Mucosa of descending colon (tissue), 3 donors: ENCODE measurements at regions not wholly inside any gene's neighbourhood (a gene's known extent, or its start where the extent isn't known, plus 50 kb on each side); places are given as distances from the start of the nearest gene placed in this dataset.

Experiments
- ATAC-seq: fragments of 200-7000 bp; cut with Tn5 transposase; one replicate; pipeline ENCODE4 v1.9.1; 2020; ENCODE audit warnings: mild to moderate bottlenecking, moderate library complexity
- DNase-seq, 3 donors: peaks; one replicate each; pipeline ENCODE4 v3.0.0-alpha.2; 2020
- H3K36me3 ChIP-seq: fragments of 200-600 bp; one replicate; pipeline ENCODE4 v1.8.0; 2021; ENCODE audit warnings: low read depth, mild to moderate bottlenecking
- H3K4me1 ChIP-seq: fragments of 200-600 bp; one replicate; pipeline ENCODE4 v1.8.0; 2021; ENCODE audit warnings: low read depth, mild to moderate bottlenecking
- H3K4me3 ChIP-seq: fragments of 200-600 bp; one replicate; pipeline ENCODE4 v1.8.0; 2021; ENCODE audit warnings: mild to moderate bottlenecking
- H3K9me3 ChIP-seq: fragments of 200-600 bp; one replicate; pipeline ENCODE4 v1.8.0; 2021; ENCODE audit warnings: mild to moderate bottlenecking
- intact Hi-C, 2 donors: fragments of 100-400 bp; cut with DNase I in 1 of 2; cut with micrococcal nuclease in 1 of 2; formaldehyde crosslinking; loops; one replicate each; pipeline versions ENCODE4 v1.11.0 to v1.11.1; 2022; cut with DNase I, micrococcal nuclease
- TF ChIP-seq, protein P1 (sequence below): fragments of 200-600 bp; IDR thresholded peaks from one replicate; pipeline ENCODE4 v1.8.0; 2022; ENCODE audit warnings: antibody characterized with exemption, mild to moderate bottlenecking
- donor health status: DM: no; HTN: no; CAD: no; lungs with moderate emphysema.
- donor health status: DM: no; HTN: no; CAD: no.
- donor health status: DM: no; HTN: yes; CAD: no.

DNA sequence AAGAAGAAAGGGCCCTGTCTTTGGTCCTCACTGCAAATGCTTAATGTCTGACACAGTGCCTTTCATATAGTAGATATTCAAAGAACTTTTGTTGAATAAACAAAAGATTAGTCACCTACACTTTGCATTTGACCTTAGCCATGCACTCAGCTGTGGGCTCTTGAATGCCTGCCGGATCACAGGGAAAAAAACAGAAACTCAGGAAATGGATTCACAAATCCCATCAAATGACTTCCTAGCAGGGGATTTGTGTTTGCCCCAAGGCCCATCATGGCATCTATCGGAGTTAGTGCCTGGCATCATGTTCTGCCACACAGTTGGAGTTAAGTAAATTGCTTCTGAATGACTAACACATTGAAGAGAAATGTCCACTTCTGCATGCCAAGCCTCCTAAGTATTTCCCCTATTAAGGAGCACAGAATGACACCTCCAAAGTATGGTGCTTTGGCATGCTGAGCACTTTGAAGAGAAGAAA, 72.3 kb upstream of the DST start:
- TF ChIP-seq, protein P1, sequence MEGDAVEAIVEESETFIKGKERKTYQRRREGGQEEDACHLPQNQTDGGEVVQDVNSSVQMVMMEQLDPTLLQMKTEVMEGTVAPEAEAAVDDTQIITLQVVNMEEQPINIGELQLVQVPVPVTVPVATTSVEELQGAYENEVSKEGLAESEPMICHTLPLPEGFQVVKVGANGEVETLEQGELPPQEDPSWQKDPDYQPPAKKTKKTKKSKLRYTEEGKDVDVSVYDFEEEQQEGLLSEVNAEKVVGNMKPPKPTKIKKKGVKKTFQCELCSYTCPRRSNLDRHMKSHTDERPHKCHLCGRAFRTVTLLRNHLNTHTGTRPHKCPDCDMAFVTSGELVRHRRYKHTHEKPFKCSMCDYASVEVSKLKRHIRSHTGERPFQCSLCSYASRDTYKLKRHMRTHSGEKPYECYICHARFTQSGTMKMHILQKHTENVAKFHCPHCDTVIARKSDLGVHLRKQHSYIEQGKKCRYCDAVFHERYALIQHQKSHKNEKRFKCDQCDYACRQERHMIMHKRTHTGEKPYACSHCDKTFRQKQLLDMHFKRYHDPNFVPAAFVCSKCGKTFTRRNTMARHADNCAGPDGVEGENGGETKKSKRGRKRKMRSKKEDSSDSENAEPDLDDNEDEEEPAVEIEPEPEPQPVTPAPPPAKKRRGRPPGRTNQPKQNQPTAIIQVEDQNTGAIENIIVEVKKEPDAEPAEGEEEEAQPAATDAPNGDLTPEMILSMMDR = no peak
- Histone ChIP-seq H3K4me1 (peaks cover 5% of the 10 kb centered on the region), H3K4me3 (no peak overlapping the region), H3K9me3 (no peaks in the 10 kb centered on the region), H3K36me3 (no peaks in the 10 kb centered on the region)
- ATAC-seq (peak; percentile 47), DNase-seq (no peak)
- intact Hi-C loops = loop anchor here in 1 of 2 donors (5.0 kb wide), 1 partner anchor 42 kb away; no protein-coding TSS in a partner anchor

DNA sequence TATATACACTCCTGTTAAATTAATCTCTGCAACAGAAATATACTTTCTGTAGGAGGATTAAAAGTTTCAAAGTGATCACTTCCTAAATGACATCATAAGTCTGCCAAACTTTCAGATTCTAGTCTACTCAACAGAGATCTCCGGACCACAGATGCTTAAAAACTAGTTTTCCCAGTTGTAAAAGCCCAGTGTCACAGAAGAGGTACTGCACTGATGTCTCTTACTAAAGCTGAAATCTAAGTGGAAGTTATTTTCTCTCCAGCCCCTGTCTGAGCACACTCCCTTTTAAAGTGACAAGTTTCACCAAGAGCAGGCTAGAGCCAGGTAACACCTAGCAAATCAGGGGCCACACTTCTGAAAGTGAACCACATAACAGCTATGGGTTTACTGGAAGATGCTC, 71.6 kb upstream of the DST start:
- no peaks in the 10 kb centered on the region for H3K9me3 ChIP-seq
- no peak for ATAC-seq
- intact Hi-C loops = loop anchor here in 1 of 2 donors (5.0 kb wide), 1 partner anchor 43 kb away; no protein-coding TSS in a partner anchor

DNA sequence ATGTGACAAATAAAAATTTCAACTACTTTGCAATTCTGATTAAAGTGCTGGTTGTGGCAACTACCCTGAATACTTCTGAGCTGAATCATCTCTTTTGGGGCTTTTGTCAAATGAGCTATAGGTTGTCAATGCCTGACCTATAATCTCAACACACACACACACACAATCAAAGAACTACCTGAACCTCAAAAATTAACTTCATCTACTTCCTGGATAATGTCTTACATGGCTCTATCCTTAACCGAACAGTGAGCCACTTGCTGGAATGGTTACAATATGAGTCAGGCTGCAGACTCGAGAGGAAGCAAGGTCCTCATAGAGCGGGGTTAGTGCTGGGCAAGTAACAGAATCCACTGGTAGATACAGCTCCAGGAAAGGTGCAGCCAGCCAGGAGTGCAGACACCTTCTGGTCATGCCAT, 70.6 kb upstream of the DST start:
- peak; percentile 90 for ATAC-seq
- no peaks in the 10 kb centered on the region for H3K9me3 ChIP-seq
- H3K4me1 ChIP-seq = peaks cover 5% of the 10 kb centered on the region

More for the DNA sequence above, 71.6 kb upstream of the DST start:
- TF ChIP-seq, protein P1 = no peak
- no peak for DNase-seq
- no peaks in the 10 kb centered on the region for H3K36me3 ChIP-seq
- H3K4me1 ChIP-seq = peaks cover 5% of the 10 kb centered on the region
- no peak overlapping the region for H3K4me3 ChIP-seq

DNA sequence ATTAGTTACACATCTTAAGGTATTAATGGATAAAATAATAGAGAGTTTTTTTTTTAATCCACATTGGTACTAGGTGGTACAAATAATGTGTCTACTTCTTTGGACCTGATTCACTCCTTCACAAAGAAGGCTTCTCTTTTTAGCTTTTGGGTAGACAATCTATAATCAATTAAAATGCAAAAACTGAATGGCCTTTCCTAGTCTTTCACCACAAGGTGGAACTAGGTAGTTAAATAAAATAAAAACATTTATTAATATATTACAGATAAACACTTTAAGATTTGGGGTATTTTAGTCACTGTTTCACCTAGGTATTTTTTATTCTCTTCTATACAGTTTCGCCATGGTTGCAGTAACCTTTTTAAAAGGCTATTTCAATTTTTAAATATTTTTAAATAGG, 68.3 kb upstream of the DST start:
- H3K9me3 ChIP-seq = no peaks in the 10 kb centered on the region
- TF ChIP-seq, protein P1 = no peak
- intact Hi-C loops = loop anchor here in 1 of 2 donors (5.0 kb wide), 1 partner anchor 46 kb away; no protein-coding TSS in a partner anchor
- ATAC-seq (no peak), DNase-seq (no peak)
- no peaks in the 10 kb centered on the region for H3K36me3 ChIP-seq
- peaks cover 5% of the 10 kb centered on the region for H3K4me1 ChIP-seq
- no peak overlapping the region for H3K4me3 ChIP-seq

More for the DNA sequence above, 70.6 kb upstream of the DST start:
- Histone ChIP-seq H3K36me3 (no peaks in the 10 kb centered on the region), H3K4me3 (no peak overlapping the region)
- TF ChIP-seq, protein P1 = no peak
- peak in 1 of 3 donors; percentile 29 for DNase-seq
- intact Hi-C loops = loop anchor here in 1 of 2 donors (5.0 kb wide), 1 partner anchor 44 kb away; no protein-coding TSS in a partner anchor

DNA sequence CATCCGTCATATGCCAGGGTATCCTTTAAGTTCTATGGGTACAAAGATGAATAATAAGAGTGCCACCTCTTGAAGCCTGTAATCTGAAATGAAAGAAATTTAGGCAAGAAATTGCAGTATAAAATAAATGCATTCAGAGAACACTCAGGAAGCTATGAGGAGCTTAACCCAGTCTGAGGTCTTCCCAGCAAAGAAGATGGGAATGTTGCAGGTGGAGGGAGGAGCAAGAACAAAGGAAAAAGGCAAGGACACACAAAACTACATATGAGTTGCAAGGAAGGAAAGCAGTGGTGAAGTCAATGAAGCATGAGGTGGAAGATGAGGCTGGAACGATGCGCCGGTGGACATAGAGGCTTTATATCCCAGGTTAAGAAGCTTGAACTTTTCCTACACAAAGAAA, 67.0 kb upstream of the DST start:
- no peaks in the 10 kb centered on the region for H3K9me3 ChIP-seq
- no peaks in the 10 kb centered on the region for H3K36me3 ChIP-seq
- DNase-seq = no peak
- intact Hi-C loops = loop anchor here (2.0 to 5.0 kb wide), 2 partner anchors 47 to 48 kb away; no protein-coding TSS in a partner anchor
- no peaks in the 10 kb centered on the region for H3K4me1 ChIP-seq
- TF ChIP-seq, protein P1 = no peak
- no peak for ATAC-seq
- H3K4me3 ChIP-seq = no peak overlapping the region
